IMR-90 (cell line): ENCODE measurements at regions not wholly inside any gene's neighbourhood (a gene's known extent, or its start where the extent isn't known, plus 50 kb on each side); places are given as distances from the start of the nearest gene placed in this dataset.

ENCODE experiments used
- CEBPB ChIP-seq: IDR thresholded peaks from 2 replicates; pipeline ENCODE4 v1.6.1; 2012; ENCODE audit warnings: low read depth, low read length, improper control_type of control experiment
- CTCF ChIP-seq: conservative IDR thresholded peaks from 2 replicates; pipeline ENCODE4 v1.5.1; 2012; ENCODE audit warnings: mild to moderate bottlenecking, low read depth, low read length, improper control_type of control experiment
- RFX5 ChIP-seq: IDR thresholded peaks from 2 replicates; pipeline ENCODE4 v1.8.0; 2012; ENCODE audit warnings: low read depth, mild to moderate bottlenecking, low read length, moderate library complexity
- SMC3 ChIP-seq: fragments of 150-350 bp; IDR thresholded peaks from 2 replicates; pipeline ENCODE4 v1.6.1; 2016; ENCODE audit warnings: low read depth, mild to moderate bottlenecking, antibody characterized with exemption, low read length, moderate library complexity
- USF2 ChIP-seq: fragments of 150-350 bp; IDR thresholded peaks from 2 replicates; pipeline ENCODE4 v1.6.1; 2017; ENCODE audit warnings: mild to moderate bottlenecking, antibody characterized with exemption, low read length, low read depth

GRCh38 chr4:8745005-8745790 is 126.4 kb downstream of the HMX1 start:
- TF ChIP-seq CTCF, result no peak
- no peak for TF ChIP-seq CEBPB
- TF ChIP-seq RFX5, result no peak
- TF ChIP-seq SMC3, result no peak
- no peak for TF ChIP-seq USF2
